ENCODE measurements at regions not wholly inside any gene's neighbourhood (a gene's known extent, or its start where the extent isn't known, plus 50 kb on each side); places are given as distances from the start of the nearest gene placed in this dataset.

DNA sequence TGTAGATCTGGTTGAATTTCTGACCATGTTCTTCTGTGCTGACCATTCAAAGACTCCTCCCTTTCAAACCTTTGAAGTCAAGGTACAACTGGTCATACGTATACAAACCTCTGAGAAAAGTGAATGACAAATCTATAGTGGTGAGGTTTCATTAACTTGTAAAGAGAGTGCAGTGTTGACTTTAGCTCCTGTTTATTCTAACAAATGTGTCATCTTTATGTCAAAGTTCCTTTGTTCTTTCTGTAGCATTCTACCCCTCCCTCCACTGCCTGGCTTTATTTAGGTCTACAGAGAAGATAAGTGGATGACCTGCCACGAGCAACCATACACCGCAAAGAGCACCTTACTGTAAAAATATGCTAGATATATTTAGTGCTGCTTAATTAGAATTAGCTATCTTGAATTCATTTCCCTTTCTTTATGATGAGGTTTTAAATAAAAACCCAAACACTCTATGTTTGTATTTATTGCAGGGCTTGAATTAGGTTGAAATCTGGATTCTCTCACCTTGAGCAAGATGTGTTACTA, 520.0 kb upstream of the CDH11 start:
- TF ChIP-seq, protein P1, sequence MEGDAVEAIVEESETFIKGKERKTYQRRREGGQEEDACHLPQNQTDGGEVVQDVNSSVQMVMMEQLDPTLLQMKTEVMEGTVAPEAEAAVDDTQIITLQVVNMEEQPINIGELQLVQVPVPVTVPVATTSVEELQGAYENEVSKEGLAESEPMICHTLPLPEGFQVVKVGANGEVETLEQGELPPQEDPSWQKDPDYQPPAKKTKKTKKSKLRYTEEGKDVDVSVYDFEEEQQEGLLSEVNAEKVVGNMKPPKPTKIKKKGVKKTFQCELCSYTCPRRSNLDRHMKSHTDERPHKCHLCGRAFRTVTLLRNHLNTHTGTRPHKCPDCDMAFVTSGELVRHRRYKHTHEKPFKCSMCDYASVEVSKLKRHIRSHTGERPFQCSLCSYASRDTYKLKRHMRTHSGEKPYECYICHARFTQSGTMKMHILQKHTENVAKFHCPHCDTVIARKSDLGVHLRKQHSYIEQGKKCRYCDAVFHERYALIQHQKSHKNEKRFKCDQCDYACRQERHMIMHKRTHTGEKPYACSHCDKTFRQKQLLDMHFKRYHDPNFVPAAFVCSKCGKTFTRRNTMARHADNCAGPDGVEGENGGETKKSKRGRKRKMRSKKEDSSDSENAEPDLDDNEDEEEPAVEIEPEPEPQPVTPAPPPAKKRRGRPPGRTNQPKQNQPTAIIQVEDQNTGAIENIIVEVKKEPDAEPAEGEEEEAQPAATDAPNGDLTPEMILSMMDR (IDR thresholded peaks at IDR 0.05), result no peak
- TF ChIP-seq POLR2A (IDR thresholded peaks at IDR 0.05), result no peak
- no peak for TF ChIP-seq POLR2AphosphoS5 (IDR thresholded peaks at IDR 0.05)
- TF ChIP-seq EP300 (IDR thresholded peaks at IDR 0.05), result no peak
